ENCODE measurements at regions not wholly inside any gene's neighbourhood (a gene's known extent, or its start where the extent isn't known, plus 50 kb on each side); places are given as distances from the start of the nearest gene placed in this dataset.

DNA sequence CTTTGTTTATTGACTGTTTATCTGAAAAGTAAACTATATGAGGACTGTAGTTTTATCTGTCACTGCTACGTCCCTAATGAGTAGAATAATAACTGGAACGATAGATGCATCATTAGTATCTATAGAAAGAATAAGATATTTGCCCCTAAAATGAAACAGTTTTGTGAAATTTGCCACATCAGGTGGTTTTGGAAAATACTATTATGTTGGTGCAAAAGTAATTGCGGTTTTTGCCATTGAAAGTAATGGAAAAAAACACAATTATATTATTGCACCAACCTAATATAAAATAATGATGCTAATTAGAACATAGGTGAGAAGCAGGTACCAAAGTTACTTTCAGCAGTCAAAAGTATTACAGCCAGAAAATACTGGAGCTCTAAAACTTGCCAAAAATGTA lies 158.3 kb downstream of the PABPC4L start:
- Histone ChIP-seq H3K4me3 (no peak overlapping the region), H3K36me3 (ENCODE audit: insufficient read depth in 1 of 2, low read depth in 1 of 2) (no peaks in the 10 kb centered on the region), H3K27me3 (ENCODE audit: insufficient read depth in 3 of 3, low read length in 2 of 3) (no peaks in the 10 kb centered on the region), H3K27ac (no peak overlapping the region), H3K9me3 (no peaks in the 10 kb centered on the region), H3K4me1 (no peaks in the 10 kb centered on the region)
- TF ChIP-seq, protein P1, sequence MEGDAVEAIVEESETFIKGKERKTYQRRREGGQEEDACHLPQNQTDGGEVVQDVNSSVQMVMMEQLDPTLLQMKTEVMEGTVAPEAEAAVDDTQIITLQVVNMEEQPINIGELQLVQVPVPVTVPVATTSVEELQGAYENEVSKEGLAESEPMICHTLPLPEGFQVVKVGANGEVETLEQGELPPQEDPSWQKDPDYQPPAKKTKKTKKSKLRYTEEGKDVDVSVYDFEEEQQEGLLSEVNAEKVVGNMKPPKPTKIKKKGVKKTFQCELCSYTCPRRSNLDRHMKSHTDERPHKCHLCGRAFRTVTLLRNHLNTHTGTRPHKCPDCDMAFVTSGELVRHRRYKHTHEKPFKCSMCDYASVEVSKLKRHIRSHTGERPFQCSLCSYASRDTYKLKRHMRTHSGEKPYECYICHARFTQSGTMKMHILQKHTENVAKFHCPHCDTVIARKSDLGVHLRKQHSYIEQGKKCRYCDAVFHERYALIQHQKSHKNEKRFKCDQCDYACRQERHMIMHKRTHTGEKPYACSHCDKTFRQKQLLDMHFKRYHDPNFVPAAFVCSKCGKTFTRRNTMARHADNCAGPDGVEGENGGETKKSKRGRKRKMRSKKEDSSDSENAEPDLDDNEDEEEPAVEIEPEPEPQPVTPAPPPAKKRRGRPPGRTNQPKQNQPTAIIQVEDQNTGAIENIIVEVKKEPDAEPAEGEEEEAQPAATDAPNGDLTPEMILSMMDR (IDR thresholded peaks at IDR 0.05), result no peak
- ATAC-seq (no peak), DNase-seq (no peak)
- intact Hi-C loops (cut with DNase I), result no loop called here
- WGBS, 3 donors, result 64 to 80% (median 66%) methylated on average over 3 of the region's 3 CpGs

DNA sequence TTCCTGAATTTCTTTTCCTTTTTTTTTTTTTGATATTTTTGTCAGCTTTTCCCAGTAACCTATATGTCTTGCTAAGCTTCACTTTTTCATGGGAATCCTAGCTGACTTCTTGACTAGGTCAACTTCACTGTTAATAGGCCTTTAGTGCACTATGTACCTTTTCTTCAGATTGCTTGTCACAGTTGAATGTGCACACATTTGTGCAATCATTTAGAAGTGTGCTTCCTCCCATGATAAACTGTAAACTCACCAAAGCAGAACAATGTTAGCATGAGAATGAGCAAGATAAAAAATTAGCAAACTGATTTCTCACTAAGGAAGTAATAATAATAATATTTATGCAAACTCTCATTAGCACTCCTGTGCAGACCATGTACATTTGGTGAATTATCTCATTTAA lies 173.2 kb downstream of the PABPC4L start:
- TF ChIP-seq, protein P1 (IDR thresholded peaks at IDR 0.05), result no peak
- Histone ChIP-seq H3K4me1 (no peaks in the 10 kb centered on the region), H3K9me3 (no peaks in the 10 kb centered on the region), H3K27me3 (ENCODE audit: insufficient read depth in 3 of 3, low read length in 2 of 3) (no peaks in the 10 kb centered on the region), H3K36me3 (ENCODE audit: insufficient read depth in 1 of 2, low read depth in 1 of 2) (no peaks in the 10 kb centered on the region), H3K27ac (no peak overlapping the region), H3K4me3 (no peak overlapping the region)
- ATAC-seq, result no peak
- DNase-seq, result no peak
- intact Hi-C loops (cut with DNase I), result no loop called here

DNA sequence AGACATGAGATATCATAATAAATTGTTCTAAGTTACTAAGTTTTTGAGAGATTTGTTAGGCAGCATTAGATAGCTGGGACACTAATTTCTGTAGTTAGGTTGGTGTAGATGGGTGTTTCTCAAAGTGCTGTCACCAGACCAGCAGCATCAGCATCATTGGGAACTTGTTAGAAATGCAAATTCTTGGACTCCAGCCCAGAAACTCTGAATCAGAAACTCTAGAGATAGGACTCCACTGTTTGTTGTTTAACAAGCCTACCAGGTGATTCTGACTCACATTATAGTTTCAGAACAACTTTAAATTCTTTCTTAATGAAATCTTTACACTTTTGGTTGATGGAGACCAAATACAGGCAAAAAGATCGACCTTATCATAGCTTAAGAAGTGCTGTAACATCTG lies 173.7 kb downstream of the PABPC4L start:
- TF ChIP-seq, protein P1 (IDR thresholded peaks at IDR 0.05), result no peak
- 71 to 86% (median 81%) methylated on average over 1 of the region's 1 CpG for WGBS, 3 donors
- H3K27me3 ChIP-seq (ENCODE audit: insufficient read depth in 3 of 3, low read length in 2 of 3), result no peaks in the 10 kb centered on the region
- H3K4me3 ChIP-seq, result no peak overlapping the region
- no peaks in the 10 kb centered on the region for H3K36me3 ChIP-seq (ENCODE audit: insufficient read depth in 1 of 2, low read depth in 1 of 2)
- ATAC-seq, result no peak
- H3K27ac ChIP-seq, result no peak overlapping the region
- no peaks in the 10 kb centered on the region for H3K9me3 ChIP-seq
- DNase-seq, result no peak
- no peaks in the 10 kb centered on the region for H3K4me1 ChIP-seq
- intact Hi-C loops (cut with DNase I), result no loop called here

DNA sequence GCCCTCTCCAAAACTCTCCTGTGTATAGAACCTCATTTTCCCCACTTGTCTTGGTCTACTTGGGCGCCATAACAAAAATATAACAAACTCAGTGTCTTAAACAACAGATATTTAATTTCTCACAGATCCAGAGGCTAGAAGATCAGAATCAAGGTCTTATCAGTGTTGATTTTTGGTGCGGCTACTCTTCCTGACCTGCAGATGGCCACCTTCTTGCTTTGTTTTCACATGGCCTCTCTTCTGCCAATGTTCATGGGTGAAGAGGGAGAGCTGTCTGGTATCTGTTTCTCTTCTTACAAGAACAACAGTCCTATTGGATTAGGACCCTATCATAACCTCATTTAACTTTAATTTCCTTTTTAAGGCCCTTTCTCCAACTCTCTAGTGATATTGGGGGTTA lies 177.3 kb downstream of the PABPC4L start:
- TF ChIP-seq, protein P1 (IDR thresholded peaks at IDR 0.05), result no peak
- Histone ChIP-seq H3K27ac (no peak overlapping the region), H3K4me1 (no peaks in the 10 kb centered on the region), H3K9me3 (no peaks in the 10 kb centered on the region), H3K27me3 (ENCODE audit: insufficient read depth in 3 of 3, low read length in 2 of 3) (no peaks in the 10 kb centered on the region), H3K36me3 (ENCODE audit: insufficient read depth in 1 of 2, low read depth in 1 of 2) (no peaks in the 10 kb centered on the region), H3K4me3 (no peak overlapping the region)
- no peak for ATAC-seq
- WGBS, 3 donors, result 88 to 96% (median 93%) methylated on average over 2 of the region's 2 CpGs
- intact Hi-C loops (cut with DNase I), result no loop called here
- no peak for DNase-seq

DNA sequence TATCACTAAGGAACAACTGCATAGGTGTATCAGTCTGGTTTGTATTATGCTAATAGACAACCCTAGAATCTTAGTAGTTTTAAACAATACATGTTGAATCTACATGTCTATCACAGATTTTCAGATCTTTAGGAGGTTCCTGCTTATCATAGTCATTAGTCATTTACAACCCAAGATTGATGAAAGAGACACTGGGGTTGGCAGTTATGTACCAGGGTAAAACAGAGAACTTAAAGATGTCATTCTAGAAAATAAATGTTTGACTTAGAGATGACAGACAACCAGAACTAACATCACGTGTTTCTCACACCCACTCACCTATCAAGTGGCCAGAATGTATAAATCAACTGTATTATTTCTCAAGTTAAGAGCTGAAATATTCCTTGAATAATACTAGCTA lies 181.9 kb downstream of the PABPC4L start:
- Histone ChIP-seq H3K27ac (no peak overlapping the region), H3K36me3 (ENCODE audit: insufficient read depth in 1 of 2, low read depth in 1 of 2) (no peaks in the 10 kb centered on the region), H3K4me1 (no peaks in the 10 kb centered on the region), H3K27me3 (ENCODE audit: insufficient read depth in 3 of 3, low read length in 2 of 3) (no peaks in the 10 kb centered on the region), H3K4me3 (no peak overlapping the region), H3K9me3 (no peaks in the 10 kb centered on the region)
- TF ChIP-seq, protein P1 (IDR thresholded peaks at IDR 0.05), result no peak
- no peak for DNase-seq
- 36 to 51% (median 44%) methylated on average over 1 of the region's 1 CpG for WGBS, 3 donors
- intact Hi-C loops (cut with DNase I), result no loop called here
- ATAC-seq, result no peak
